HG02870 (cell line): ENCODE measurements at regions not wholly inside any gene's neighbourhood (a gene's known extent, or its start where the extent isn't known, plus 50 kb on each side); places are given as distances from the start of the nearest gene placed in this dataset.

Experiments
- ATAC-seq: cut with Tn5 transposase; IDR thresholded peaks from one replicate; pipeline ENCODE4 v1.9.1; 2021; ENCODE audit warnings: mild to moderate bottlenecking, moderate library complexity; ENCODE audit not compliant: unreplicated experiment

- no peak for ATAC-seq
Measured at GRCh38 chr9:90979138-90979551, 177.5 kb downstream of the SYK start.

- no peak for ATAC-seq
Measured at GRCh38 chr9:90979639-90980038, 178.0 kb downstream of the SYK start.

GRCh38 chr9:90981726-90982125 lies 180.1 kb downstream of the SYK start:
- no peak for ATAC-seq

GRCh38 chr9:90983394-90983793 lies 181.8 kb downstream of the SYK start:
- ATAC-seq = no peak

- ATAC-seq = no peak
Measured at GRCh38 chr9:90985631-90986030, 184.0 kb downstream of the SYK start.

- ATAC-seq = no peak
Measured at GRCh38 chr9:90986161-90986560, 184.5 kb downstream of the SYK start.

- ATAC-seq = no peak
Measured at GRCh38 chr9:90987566-90987965, 185.9 kb downstream of the SYK start.

GRCh38 chr9:90988318-90988717 lies 186.7 kb downstream of the SYK start:
- ATAC-seq = no peak

- no peak for ATAC-seq
Measured at GRCh38 chr9:90991953-90992352, 190.3 kb downstream of the SYK start.

GRCh38 chr9:90995516-90995915 lies 193.9 kb downstream of the SYK start:
- no peak for ATAC-seq

- ATAC-seq = no peak
Measured at GRCh38 chr9:90996154-90997065, 194.8 kb downstream of the SYK start.

GRCh38 chr9:90998573-90998972 lies 197.0 kb downstream of the SYK start:
- no peak for ATAC-seq

- no peak for ATAC-seq
Measured at GRCh38 chr9:90999425-91000397, 198.1 kb downstream of the SYK start.

- ATAC-seq = no peak
Measured at GRCh38 chr9:91001146-91001611, 199.6 kb downstream of the SYK start.

- no peak for ATAC-seq
Measured at GRCh38 chr9:91004484-91004883, 202.9 kb downstream of the SYK start.

- no peak for ATAC-seq
Measured at GRCh38 chr9:91004992-91005391, 203.4 kb downstream of the SYK start.

GRCh38 chr9:91006046-91006445 lies 204.4 kb downstream of the SYK start:
- no peak for ATAC-seq

GRCh38 chr9:91008568-91008967 lies 206.9 kb downstream of the SYK start:
- ATAC-seq = no peak

GRCh38 chr9:91011891-91012290 lies 210.3 kb downstream of the SYK start:
- no peak for ATAC-seq

GRCh38 chr9:91012933-91013841 lies 211.6 kb downstream of the SYK start:
- ATAC-seq = no peak
